Neural progenitor cell (in vitro differentiated cells): ENCODE measurements at regions not wholly inside any gene's neighbourhood (a gene's known extent, or its start where the extent isn't known, plus 50 kb on each side); places are given as distances from the start of the nearest gene placed in this dataset.

Source experiments
- DNase-seq: peaks from one replicate; pipeline ENCODE4 v3.0.0-alpha.2; 2016; ENCODE audit warnings: low spot score
- H2AFZ ChIP-seq: fragments of 200-600 bp; sonication (generic); replicated peaks from 2 replicates; pipeline ENCODE4 v1.6.1; 2016; ENCODE audit warnings: antibody characterized with exemption
- H3F3A ChIP-seq: fragments of 200-600 bp; sonication (generic); 2 replicates; pipeline ENCODE4 v1.6.1; 2016; ENCODE audit warnings: antibody characterized with exemption, low read depth
- H3K27ac ChIP-seq: fragments of 200-600 bp; sonication (generic); 2 replicates; pipeline ENCODE4 v1.5.1; 2016; ENCODE audit warnings: mild to moderate bottlenecking
- H3K27me3 ChIP-seq: fragments of 200-600 bp; sonication (generic); 2 replicates; pipeline ENCODE4 v1.6.1; 2016; ENCODE audit warnings: mild to moderate bottlenecking, moderate library complexity
- H3K36me3 ChIP-seq: fragments of 200-600 bp; sonication (generic); 2 replicates; pipeline ENCODE4 v1.5.1; 2016
- H3K4me1 ChIP-seq: fragments of 200-600 bp; sonication (generic); 2 replicates; pipeline ENCODE4 v1.6.1; 2016; ENCODE audit warnings: mixed run types
- H3K4me2 ChIP-seq: fragments of 200-600 bp; sonication (generic); 2 replicates; pipeline ENCODE4 v1.6.1; 2016
- H3K4me3 ChIP-seq: fragments of 200-600 bp; sonication (generic); 2 replicates; pipeline ENCODE4 v1.5.1; 2016
- H3K79me2 ChIP-seq: fragments of 200-600 bp; sonication (generic); 2 replicates; pipeline ENCODE4 v1.6.1; 2016; ENCODE audit warnings: low read depth
- H3K9ac ChIP-seq: fragments of 200-600 bp; sonication (generic); 2 replicates; pipeline ENCODE4 v1.6.1; 2016
- H3K9me3 ChIP-seq: fragments of 200-600 bp; sonication (generic); 2 replicates; pipeline ENCODE4 v1.5.1; 2016; ENCODE audit warnings: low read depth
- H4K20me1 ChIP-seq: fragments of 200-600 bp; sonication (generic); 2 replicates; pipeline ENCODE4 v1.6.1; 2016; ENCODE audit warnings: low read depth
- H3K27ac Mint-ChIP-seq: 3 replicates; pipeline ENCODE4 v1.8.0; 2021; ENCODE audit warnings: mixed read lengths
- H3K27me3 Mint-ChIP-seq: 2 replicates; pipeline ENCODE4 v1.8.0; 2022; ENCODE audit warnings: low read depth, mild to moderate bottlenecking, inconsistent platforms, moderate library complexity, mixed read lengths; ENCODE audit not compliant: insufficient read depth
- H3K36me3 Mint-ChIP-seq: 3 replicates; pipeline ENCODE4 v1.8.0; 2021; ENCODE audit warnings: mixed read lengths
- H3K4me1 Mint-ChIP-seq: 3 replicates; pipeline ENCODE4 v1.8.0; 2021; ENCODE audit warnings: mixed read lengths
- H3K4me3 Mint-ChIP-seq: 3 replicates; pipeline ENCODE4 v1.8.0; 2021; ENCODE audit warnings: mild to moderate bottlenecking, moderate library complexity, mixed read lengths
- H3K9me3 Mint-ChIP-seq: 3 replicates; pipeline ENCODE4 v1.8.0; 2020; ENCODE audit warnings: mixed read lengths
- CTCF ChIP-seq: fragments of 200-600 bp; sonication (generic); IDR thresholded peaks from 2 replicates; pipeline ENCODE4 v1.5.1; 2017; ENCODE audit warnings: antibody characterized with exemption, mild to moderate bottlenecking
- EZH2 ChIP-seq: fragments of 200-600 bp; sonication (generic); IDR thresholded peaks from 2 replicates; pipeline ENCODE4 v1.6.1; 2017; ENCODE audit warnings: antibody characterized with exemption, mild to moderate bottlenecking, moderate library complexity
- EZH2phosphoT487 ChIP-seq: fragments of 200-600 bp; sonication (generic); IDR thresholded peaks from 2 replicates; pipeline ENCODE4 v1.6.1; 2017; ENCODE audit warnings: antibody characterized with exemption

- no peak overlapping the region for H3K4me2 ChIP-seq
Observed at GRCh38 chr1:208298593-208299269, 54.5 kb upstream of the PLXNA2 start.

GRCh38 chr1:208300084-208300770 is 56.0 kb upstream of the PLXNA2 start:
- no peak overlapping the region for H3K27ac Mint-ChIP-seq

More at GRCh38 chr1:208298593-208299269, 54.5 kb upstream of the PLXNA2 start:
- no peaks in the 10 kb centered on the region for H3K9me3 ChIP-seq
- H3K4me1 ChIP-seq: peaks cover 15% of the 10 kb centered on the region
- Mint-ChIP-seq H3K9me3 (no peaks in the 10 kb centered on the region), H3K4me3 (no peak overlapping the region), H3K27me3 (peaks cover 6% of the 10 kb centered on the region), H3K4me1 (peaks cover 2% of the 10 kb centered on the region), H3K36me3 (no peaks in the 10 kb centered on the region), H3K27ac (no peak overlapping the region)
- no peaks in the 10 kb centered on the region for H3K36me3 ChIP-seq
- H3K27me3 ChIP-seq: no peaks in the 10 kb centered on the region
- H2AFZ ChIP-seq: no peak overlapping the region
- no peak overlapping the region for H3K27ac ChIP-seq
- no peaks in the 10 kb centered on the region for H3F3A ChIP-seq
- no peak for DNase-seq
- no peak for TF ChIP-seq EZH2phosphoT487
- TF ChIP-seq EZH2: no peak
- no peak for TF ChIP-seq CTCF
- no peaks in the 10 kb centered on the region for H3K79me2 ChIP-seq
- no peak overlapping the region for H3K9ac ChIP-seq
- H4K20me1 ChIP-seq: no peaks in the 10 kb centered on the region
- H3K4me3 ChIP-seq: no peak overlapping the region

GRCh38 chr1:208302699-208303238 is 58.6 kb upstream of the PLXNA2 start:
- Mint-ChIP-seq H3K27ac (no peak overlapping the region), H3K27me3 (peaks cover 4% of the 10 kb centered on the region), H3K4me3 (no peak overlapping the region), H3K4me1 (peaks cover 4% of the 10 kb centered on the region), H3K9me3 (no peaks in the 10 kb centered on the region), H3K36me3 (no peaks in the 10 kb centered on the region)
- Histone ChIP-seq H4K20me1 (no peaks in the 10 kb centered on the region), H3K79me2 (no peaks in the 10 kb centered on the region), H3K4me3 (no peak overlapping the region), H3K36me3 (no peaks in the 10 kb centered on the region), H3K9ac (no peak overlapping the region), H2AFZ (no peak overlapping the region), H3K27ac (no peak overlapping the region), H3K4me2 (no peak overlapping the region), H3K9me3 (no peaks in the 10 kb centered on the region), H3F3A (no peaks in the 10 kb centered on the region), H3K27me3 (no peaks in the 10 kb centered on the region), H3K4me1 (peaks cover 13% of the 10 kb centered on the region)
- TF ChIP-seq EZH2 (no peak), EZH2phosphoT487 (no peak), CTCF (no peak)
- no peak for DNase-seq

More at GRCh38 chr1:208300084-208300770, 56.0 kb upstream of the PLXNA2 start:
- Mint-ChIP-seq H3K27me3 (peaks cover 4% of the 10 kb centered on the region), H3K36me3 (no peaks in the 10 kb centered on the region), H3K4me3 (no peak overlapping the region), H3K9me3 (no peaks in the 10 kb centered on the region), H3K4me1 (peaks cover 4% of the 10 kb centered on the region)
- Histone ChIP-seq H3F3A (no peaks in the 10 kb centered on the region), H2AFZ (no peak overlapping the region), H3K27ac (no peak overlapping the region), H3K27me3 (no peaks in the 10 kb centered on the region), H3K9ac (no peak overlapping the region), H3K9me3 (no peaks in the 10 kb centered on the region), H4K20me1 (no peaks in the 10 kb centered on the region), H3K4me1 (peaks cover 13% of the 10 kb centered on the region), H3K4me3 (no peak overlapping the region), H3K79me2 (no peaks in the 10 kb centered on the region), H3K36me3 (no peaks in the 10 kb centered on the region), H3K4me2 (no peak overlapping the region)
- no peak for DNase-seq
- TF ChIP-seq EZH2: no peak
- no peak for TF ChIP-seq CTCF
- TF ChIP-seq EZH2phosphoT487: no peak
